Cardiac muscle cell (in vitro differentiated cells and primary cell): ENCODE measurements at regions not wholly inside any gene's neighbourhood (a gene's known extent, or its start where the extent isn't known, plus 50 kb on each side); places are given as distances from the start of the nearest gene placed in this dataset.
A peak's percentile ranks its signal among the peaks of the same experiment; 100 is the strongest.

ENCODE experiments used
- DNase-seq, 2 donors: peaks; one replicate each; pipeline versions ENCODE4 v3.0.0 to v3.0.0-alpha.2; 2010 to 2017; ENCODE audit warnings: low read depth in 1 of 2, low spot score in 1 of 2
- H3K27ac ChIP-seq: fragments of 200-600 bp; sonication (generic); 2 replicates; pipeline ENCODE4 v1.5.1; 2016
- H3K27me3 ChIP-seq: fragments of 200-600 bp; sonication (generic); 2 replicates; pipeline ENCODE4 v1.6.0; 2016; ENCODE audit warnings: control low read depth
- H3K36me3 ChIP-seq: fragments of 200-600 bp; sonication (generic); 2 replicates; pipeline ENCODE4 v1.5.1; 2016; ENCODE audit warnings: control low read depth
- H3K4me1 ChIP-seq: fragments of 200-600 bp; sonication (generic); 2 replicates; pipeline ENCODE4 v1.8.1; 2017; ENCODE audit warnings: low read depth, mild to moderate bottlenecking, mixed run types
- H3K4me3 ChIP-seq: fragments of 200-600 bp; sonication (generic); 2 replicates; pipeline ENCODE4 v1.5.1; 2016; ENCODE audit warnings: mild to moderate bottlenecking
- H3K9me3 ChIP-seq: fragments of 200-600 bp; sonication (generic); 2 replicates; pipeline ENCODE4 v1.5.1; 2017; ENCODE audit warnings: low read depth, mild to moderate bottlenecking, control low read depth
- TF ChIP-seq, protein P1 (sequence below): IDR thresholded peaks from 2 replicates; pipeline ENCODE4 v1.5.1; 2012; ENCODE audit warnings: low read depth, mild to moderate bottlenecking, low read length

DNA sequence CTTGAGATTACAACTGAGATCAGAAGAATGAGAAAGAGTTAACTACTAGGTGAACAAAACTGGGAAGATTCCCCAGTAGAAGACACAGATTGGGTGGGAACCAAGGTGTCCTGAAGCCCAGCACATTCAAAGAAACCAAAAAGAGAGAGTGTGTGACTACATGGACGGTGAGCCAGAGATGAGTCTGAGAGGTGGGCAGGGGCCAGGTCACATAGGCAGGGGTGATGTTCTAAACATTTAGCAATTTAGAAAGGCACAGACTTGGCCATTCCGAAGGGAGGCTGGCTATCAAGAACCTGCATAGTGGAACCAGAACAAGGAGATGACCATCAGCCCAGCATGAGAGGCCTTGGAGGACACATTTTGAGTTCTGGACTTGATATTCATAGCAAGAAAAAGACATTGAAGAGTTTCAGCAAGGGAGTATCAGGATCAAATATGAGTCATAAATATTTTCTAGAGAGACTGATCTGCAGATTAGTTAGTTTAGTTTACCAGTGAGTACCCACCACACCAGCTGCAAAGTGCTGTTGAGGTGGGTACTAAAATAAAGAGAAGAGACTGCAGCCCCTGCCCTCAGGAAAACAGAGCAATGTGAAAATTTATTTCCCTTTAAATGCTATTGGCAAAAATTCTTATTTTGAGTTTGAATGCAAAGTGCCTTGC, 340.5 kb upstream of the PRDM1 start:
- no peaks in the 10 kb centered on the region for H3K4me1 ChIP-seq
- no peak overlapping the region for H3K27ac ChIP-seq
- H3K36me3 ChIP-seq: no peaks in the 10 kb centered on the region
- TF ChIP-seq, protein P1, sequence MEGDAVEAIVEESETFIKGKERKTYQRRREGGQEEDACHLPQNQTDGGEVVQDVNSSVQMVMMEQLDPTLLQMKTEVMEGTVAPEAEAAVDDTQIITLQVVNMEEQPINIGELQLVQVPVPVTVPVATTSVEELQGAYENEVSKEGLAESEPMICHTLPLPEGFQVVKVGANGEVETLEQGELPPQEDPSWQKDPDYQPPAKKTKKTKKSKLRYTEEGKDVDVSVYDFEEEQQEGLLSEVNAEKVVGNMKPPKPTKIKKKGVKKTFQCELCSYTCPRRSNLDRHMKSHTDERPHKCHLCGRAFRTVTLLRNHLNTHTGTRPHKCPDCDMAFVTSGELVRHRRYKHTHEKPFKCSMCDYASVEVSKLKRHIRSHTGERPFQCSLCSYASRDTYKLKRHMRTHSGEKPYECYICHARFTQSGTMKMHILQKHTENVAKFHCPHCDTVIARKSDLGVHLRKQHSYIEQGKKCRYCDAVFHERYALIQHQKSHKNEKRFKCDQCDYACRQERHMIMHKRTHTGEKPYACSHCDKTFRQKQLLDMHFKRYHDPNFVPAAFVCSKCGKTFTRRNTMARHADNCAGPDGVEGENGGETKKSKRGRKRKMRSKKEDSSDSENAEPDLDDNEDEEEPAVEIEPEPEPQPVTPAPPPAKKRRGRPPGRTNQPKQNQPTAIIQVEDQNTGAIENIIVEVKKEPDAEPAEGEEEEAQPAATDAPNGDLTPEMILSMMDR: no peak
- H3K27me3 ChIP-seq: no peaks in the 10 kb centered on the region
- no peaks in the 10 kb centered on the region for H3K9me3 ChIP-seq
- no peak overlapping the region for H3K4me3 ChIP-seq
- DNase-seq: no peak

DNA sequence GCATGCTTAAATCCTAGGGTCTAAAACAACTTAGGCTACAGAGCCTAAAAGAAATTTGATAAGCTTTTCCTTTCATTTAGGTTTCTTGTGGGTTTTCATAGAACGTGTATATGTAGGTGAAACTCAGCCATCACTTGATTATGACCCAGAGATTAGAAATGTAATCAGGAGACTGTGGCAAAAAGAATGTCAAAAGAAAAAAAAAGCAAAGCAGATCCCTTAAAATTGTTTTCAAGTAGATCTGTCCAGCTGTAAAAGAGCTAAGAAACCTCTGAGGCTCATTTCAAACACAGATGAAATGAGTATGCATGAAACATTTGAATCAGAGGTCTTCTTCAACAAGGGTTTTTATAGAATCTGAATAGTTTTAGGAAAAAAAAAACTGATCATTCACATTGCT, 341.3 kb upstream of the PRDM1 start:
- Histone ChIP-seq H3K36me3 (no peaks in the 10 kb centered on the region), H3K4me3 (no peak overlapping the region), H3K4me1 (no peaks in the 10 kb centered on the region), H3K27ac (no peak overlapping the region), H3K27me3 (no peaks in the 10 kb centered on the region), H3K9me3 (no peaks in the 10 kb centered on the region)
- no peak for DNase-seq
- TF ChIP-seq, protein P1: no peak

DNA sequence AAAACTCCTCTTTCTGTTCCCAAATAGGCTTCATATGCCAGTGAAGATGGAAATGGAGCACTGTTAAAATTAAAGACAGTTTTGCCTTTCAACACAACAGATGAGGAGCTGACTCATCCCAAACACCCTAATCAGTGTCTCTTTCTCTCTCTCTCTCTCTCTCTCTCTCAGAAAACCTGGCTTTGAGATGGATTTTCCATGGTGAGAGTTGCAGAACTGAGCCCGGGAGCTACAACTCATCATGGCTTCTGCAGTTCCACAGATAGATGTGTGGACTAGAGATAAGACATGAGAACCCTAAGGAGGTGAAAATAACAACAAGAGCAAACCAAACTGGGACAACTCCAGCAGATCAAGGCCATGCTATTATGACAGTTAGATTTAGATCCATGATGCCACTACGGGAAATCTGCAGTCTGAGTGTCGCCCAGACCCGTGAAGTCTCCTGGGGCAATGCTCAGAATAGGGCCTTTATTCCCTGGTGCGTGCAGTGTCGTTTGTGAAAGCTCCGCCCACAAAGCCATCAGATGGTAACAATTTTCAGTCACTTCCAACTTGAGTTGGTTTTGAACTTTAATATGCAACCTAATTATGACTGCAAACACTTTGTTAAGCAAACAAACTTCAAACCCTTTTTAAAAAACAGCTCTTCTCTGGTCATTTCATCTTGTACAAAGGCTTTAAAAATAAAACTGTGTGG, 338.2 kb upstream of the PREP start:
- TF ChIP-seq, protein P1: no peak
- no peak overlapping the region for H3K4me3 ChIP-seq
- no peak overlapping the region for H3K27ac ChIP-seq
- H3K9me3 ChIP-seq: no peaks in the 10 kb centered on the region
- no peak for DNase-seq
- H3K36me3 ChIP-seq: no peaks in the 10 kb centered on the region
- H3K4me1 ChIP-seq: no peaks in the 10 kb centered on the region
- H3K27me3 ChIP-seq: no peaks in the 10 kb centered on the region

DNA sequence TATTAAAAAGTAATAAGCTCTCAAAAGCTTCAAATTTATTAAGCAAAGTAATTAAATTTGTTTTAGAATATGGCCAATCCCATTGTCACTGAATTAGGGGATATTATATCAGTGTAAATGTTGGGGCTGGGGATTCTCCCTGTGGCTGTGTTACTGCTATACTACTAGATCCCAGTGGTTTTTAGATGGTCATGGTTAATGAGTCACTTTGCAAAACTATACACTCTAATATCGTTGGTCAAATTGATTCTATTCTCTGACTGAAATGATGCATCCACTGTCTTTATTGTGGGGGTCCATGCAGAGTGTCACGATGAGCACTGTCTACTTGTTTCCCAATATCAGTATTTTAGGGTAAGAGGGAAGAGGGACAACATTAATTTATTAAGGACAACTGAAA, 336.9 kb upstream of the PREP start:
- no peaks in the 10 kb centered on the region for H3K9me3 ChIP-seq
- TF ChIP-seq, protein P1: no peak

DNA sequence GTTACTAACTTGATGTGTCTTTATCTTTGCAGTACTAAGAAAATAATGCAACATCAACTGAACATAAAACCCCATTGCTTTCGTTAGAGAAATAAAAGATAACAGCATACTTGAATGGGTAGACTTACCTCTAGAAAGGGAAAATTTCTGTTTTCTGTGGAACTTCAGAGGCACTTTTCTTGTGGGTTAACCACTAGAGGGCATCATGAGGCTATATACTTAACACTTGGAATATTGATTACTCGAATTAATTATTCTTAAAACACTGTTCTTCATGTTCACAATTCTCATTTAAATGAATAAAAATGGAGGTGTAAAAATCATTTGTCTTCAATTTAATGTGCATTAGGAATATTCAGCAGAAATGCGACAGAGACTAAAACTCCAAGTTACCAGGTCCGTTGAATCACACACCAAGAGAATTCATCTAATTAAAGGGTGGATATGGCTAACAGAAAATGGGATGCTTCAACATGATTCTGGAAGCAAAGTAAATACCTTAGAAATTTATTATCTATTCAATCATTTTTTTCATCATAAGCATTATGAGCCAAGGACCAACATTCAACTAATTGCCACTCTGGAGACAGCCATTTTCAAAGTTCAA, 330.8 kb upstream of the PREP start:
- TF ChIP-seq, protein P1: peak; percentile 64
- no peaks in the 10 kb centered on the region for H3K36me3 ChIP-seq
- DNase-seq: peak; percentile 8 to 43
- H3K4me3 ChIP-seq: no peak overlapping the region
- peaks cover 6% of the 10 kb centered on the region for H3K4me1 ChIP-seq
- H3K27ac ChIP-seq: no peak overlapping the region
- H3K9me3 ChIP-seq: no peaks in the 10 kb centered on the region
- no peaks in the 10 kb centered on the region for H3K27me3 ChIP-seq

More for the DNA sequence above, 336.9 kb upstream of the PREP start:
- Histone ChIP-seq H3K27me3 (no peaks in the 10 kb centered on the region), H3K36me3 (no peaks in the 10 kb centered on the region), H3K27ac (no peak overlapping the region), H3K4me1 (peaks cover 3% of the 10 kb centered on the region), H3K4me3 (no peak overlapping the region)
- DNase-seq: no peak
